ENCODE measurements at regions not wholly inside any gene's neighbourhood (a gene's known extent, or its start where the extent isn't known, plus 50 kb on each side); places are given as distances from the start of the nearest gene placed in this dataset.

DNA sequence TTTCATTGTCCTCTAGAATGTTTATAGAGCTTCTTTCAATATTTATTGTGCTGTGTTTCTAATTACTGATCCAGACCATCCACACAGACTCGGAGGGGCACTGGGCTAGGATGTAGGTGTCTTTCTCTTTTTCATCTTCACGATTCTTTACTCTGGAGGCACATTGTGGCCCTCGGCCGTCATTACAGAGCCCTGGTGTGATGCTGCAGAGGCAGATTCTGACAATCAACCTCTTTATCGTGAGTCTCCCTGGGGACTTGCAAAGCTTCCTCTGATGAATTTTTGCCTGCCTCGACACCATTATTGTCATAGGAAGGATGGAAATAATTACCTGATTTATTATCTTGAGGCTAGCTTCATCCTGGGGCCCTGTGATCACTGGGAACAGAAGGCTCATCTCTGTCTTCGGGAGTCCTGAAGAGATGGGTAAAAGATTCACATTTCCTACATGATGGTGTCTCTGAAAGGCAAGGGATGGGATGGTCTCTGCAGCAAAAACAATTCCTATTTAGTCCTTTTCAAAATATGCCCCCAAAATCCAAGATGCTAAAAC, 89.4 kb downstream of the SEC16B start:
- POLR2A ChIA-PET = no interaction called here
- no peak overlapping the region for H3K4me3 ChIP-seq (replicated peaks in 1 of 3; ENCODE audit: insufficient read depth in 1 of 3, low read depth in 2 of 3, low read length in 3 of 3)
- H3K9ac ChIP-seq (ENCODE audit: insufficient read depth, low read depth, low read length) = no peak overlapping the region
- CTCF ChIA-PET (ENCODE audit: low intra/inter-chr PET ratio, low total read pairs) = no interaction called here
- H3K4me1 ChIP-seq (ENCODE audit: insufficient read depth, low read length) = no peaks in the 10 kb centered on the region
- no peak overlapping the region for H2AFZ ChIP-seq (ENCODE audit: low read length)
- DNase-seq (ENCODE audit: low spot score) (no peak), ATAC-seq (no peak), FAIRE-seq (no peak)
- H3K79me2 ChIP-seq (ENCODE audit: insufficient read depth, low read length) = no peaks in the 10 kb centered on the region
- H3K9me3 ChIP-seq (ENCODE audit: low read length) = no peaks in the 10 kb centered on the region
- 17% methylated on average over 7 of the region's 7 CpGs for WGBS (ENCODE audit: low lambda C conversion rate)
- intact Hi-C loops (cut with micrococcal nuclease; ENCODE audit: unreplicated experiment) = no loop called here
- H3K4me2 ChIP-seq (ENCODE audit: low read depth, low read length) = no peak overlapping the region
- in situ Hi-C loops (cut with HindIII; ENCODE audit: extremely low pct_ligation_motif_present, low pct_unique_long_range_greater_than_20kb) = no loop called here
- H3K27me3 ChIP-seq (ENCODE audit: control insufficient read depth in 1 of 2, insufficient read depth in 2 of 2, low read length in 2 of 2) = peaks cover 0 to 25% of the 10 kb centered on the region in 2 experiments; a peak in 1 of 5 replicates
- no TSS peak for BruUV-seq (replicated peaks)
- no peak for TF ChIP-seq ASH2L (IDR thresholded peaks at IDR 0.05; ENCODE audit: insufficient read length, low read depth, low read length)
- TF ChIP-seq, protein P1, sequence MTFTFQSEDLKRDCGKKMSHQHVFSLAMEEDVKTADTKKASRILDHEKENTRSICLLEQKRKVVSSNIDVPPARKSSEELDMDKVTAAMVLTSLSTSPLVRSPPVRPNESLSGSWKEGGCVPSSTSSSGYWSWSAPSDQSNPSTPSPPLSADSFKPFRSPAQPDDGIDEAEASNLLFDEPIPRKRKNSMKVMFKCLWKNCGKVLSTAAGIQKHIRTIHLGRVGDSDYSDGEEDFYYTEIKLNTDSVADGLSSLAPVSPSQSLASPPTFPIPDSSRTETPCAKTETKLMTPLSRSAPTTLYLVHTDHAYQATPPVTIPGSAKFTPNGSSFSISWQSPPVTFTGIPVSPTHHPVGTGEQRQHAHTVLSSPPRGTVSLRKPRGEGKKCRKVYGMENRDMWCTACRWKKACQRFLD (CRISPR knock-in tag; IDR thresholded peaks at IDR 0.05; ENCODE audit: borderline replicate concordance) = no peak
- no peak for TF ChIP-seq SMYD3 (CRISPR knock-in tag; IDR thresholded peaks at IDR 0.05)
- TF ChIP-seq SOX5 (CRISPR knock-in tag; IDR thresholded peaks at IDR 0.05; ENCODE audit: borderline replicate concordance) = no peak
- no peak for TF ChIP-seq TSC22D2 (CRISPR knock-in tag; IDR thresholded peaks at IDR 0.05; ENCODE audit: borderline replicate concordance)
- no peak for TF ChIP-seq ZNF292 (CRISPR knock-in tag; IDR thresholded peaks at IDR 0.05; ENCODE audit: borderline replicate concordance, low read depth)
- no peak for TF ChIP-seq SNAPC2 (CRISPR knock-in tag; IDR thresholded peaks at IDR 0.05)
- TF ChIP-seq NFATC3 (CRISPR knock-in tag; IDR thresholded peaks at IDR 0.05) = no peak
- TF ChIP-seq ZBTB7B (CRISPR knock-in tag; IDR thresholded peaks at IDR 0.05) = no peak
- TF ChIP-seq, protein P2, sequence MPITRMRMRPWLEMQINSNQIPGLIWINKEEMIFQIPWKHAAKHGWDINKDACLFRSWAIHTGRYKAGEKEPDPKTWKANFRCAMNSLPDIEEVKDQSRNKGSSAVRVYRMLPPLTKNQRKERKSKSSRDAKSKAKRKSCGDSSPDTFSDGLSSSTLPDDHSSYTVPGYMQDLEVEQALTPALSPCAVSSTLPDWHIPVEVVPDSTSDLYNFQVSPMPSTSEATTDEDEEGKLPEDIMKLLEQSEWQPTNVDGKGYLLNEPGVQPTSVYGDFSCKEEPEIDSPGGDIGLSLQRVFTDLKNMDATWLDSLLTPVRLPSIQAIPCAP (CRISPR knock-in tag; IDR thresholded peaks at IDR 0.05; ENCODE audit: low read depth) = no peak
- no peaks in the 10 kb centered on the region for H4K20me1 ChIP-seq (ENCODE audit: insufficient read depth, low read length)
- no peak overlapping the region for H3K27ac ChIP-seq (ENCODE audit: extremely low read length, insufficient read depth, low read length)
- H3K36me3 ChIP-seq (replicated peaks in 1 of 2; ENCODE audit: control insufficient read depth in 1 of 2, insufficient read depth in 2 of 2, low read length in 2 of 2) = no peaks in the 10 kb centered on the region

Data from HepG2 (cell line).